Adrenal gland (tissue), 9 donors: ENCODE measurements at regions not wholly inside any gene's neighbourhood (a gene's known extent, or its start where the extent isn't known, plus 50 kb on each side); places are given as distances from the start of the nearest gene placed in this dataset.
"Not testable (repeated sequence)": the region's sequence is repeated elsewhere in the genome, so short reads cannot be mapped to it uniquely, and the experiment has no call there.

Source experiments
- DNase-seq, 7 donors: peaks; one replicate each; pipeline ENCODE4 v3.0.0-alpha.2; 2019 to 2020
- H3K27ac ChIP-seq, 5 donors: fragments of 200-600 bp; sonication (generic) in 4 of 5; 1 replicate in 3 of 5; 2 replicates in 2 of 5; pipeline versions ENCODE4 v1.5.1 to v1.8.0; 2016 to 2020; ENCODE audit warnings: mild to moderate bottlenecking in 1 of 5
- H3K27me3 ChIP-seq: fragments of 200-600 bp; 2 replicates; pipeline ENCODE4 v1.8.0; 2021
- H3K36me3 ChIP-seq, 2 donors: fragments of 200-600 bp; replicated peaks in 1 of 2; 1 replicate in 1 of 2; 2 replicates in 1 of 2; pipeline versions ENCODE4 v1.5.1 to v1.8.0; 2018 to 2022
- H3K4me1 ChIP-seq, 2 donors: fragments of 200-600 bp; replicated peaks in 1 of 2; 1 replicate in 1 of 2; 2 replicates in 1 of 2; pipeline versions ENCODE4 v1.5.1 to v1.8.0; 2018 to 2021
- H3K4me3 ChIP-seq, 4 donors: fragments of 200-600 bp; sonication (generic) in 3 of 4; one replicate each; pipeline ENCODE4 v1.5.1; 2016 to 2018
- H3K9me3 ChIP-seq, 3 donors: fragments of 200-600 bp; sonication (generic) in 1 of 3; replicated peaks in 1 of 3; 1 replicate in 2 of 3; 2 replicates in 1 of 3; pipeline versions ENCODE4 v1.5.1 to v1.8.0; 2016 to 2021
- CTCF ChIP-seq, 6 experiments: fragments of 450-650 bp in 4 of 6; fragments of 200-600 bp in 2 of 6; sonication (generic) in 1 of 6; IDR thresholded peaks; 1 replicate in 5 of 6; 2 replicates in 1 of 6; pipeline versions ENCODE4 v1.5.1 to v1.8.0; 2016 to 2021; ENCODE audit warnings: antibody characterized with exemption in 6 of 6, mild to moderate bottlenecking in 2 of 6, moderate library complexity in 1 of 6
- POLR2A ChIP-seq, 2 donors: fragments of 450-650 bp; IDR thresholded peaks; one replicate each; pipeline ENCODE4 v1.6.1; 2017; ENCODE audit warnings: antibody characterized with exemption in 2 of 2, mild to moderate bottlenecking in 2 of 2, moderate library complexity in 1 of 2
- WGBS, 4 donors: extraction: QIAGEN DNeasy Blood & Tissue Kit in 2 of 4; methylation state at CpG; one replicate each; pipeline versions ENCODE4 v1.1.5 to v1.1.7; 2013 to 2017; 5-methylcytosine and 5-hydroxymethylcytosine counted together
- intact Hi-C, 2 donors: fragments of 100-400 bp; cut with DNase I; formaldehyde crosslinking; loops; one replicate each; pipeline versions ENCODE4 v1.14.1 to v1.15.0; 2022 to 2023
- donor health status: healthy with polysubstance abuse.
- donor health status: Bipolar disorder and iron deficiency.
- donor health status: DM: yes; HTN: yes; CAD: no.
- donor health status: DM: no; HTN: no; CAD: no.
- donor health status: DM: no; HTN: no; CAD: no.

GRCh38 chr1:112855152-112855828, 100.7 kb downstream of the SLC16A1 start:
- TF ChIP-seq POLR2A (IDR thresholded peaks at IDR 0.05) (no peak), CTCF (IDR thresholded peaks at IDR 0.05) (no peak)
- Histone ChIP-seq H3K4me1 (no peaks in the 10 kb centered on the region), H3K4me3 (peak overlapping the region in 1 of 4 donors; percentile 34), H3K27ac (no peak overlapping the region), H3K9me3 (no peaks in the 10 kb centered on the region), H3K27me3 (peaks cover under 1% of the 10 kb centered on the region), H3K36me3 (no peaks in the 10 kb centered on the region)
- 49 to 57% (median 54%) methylated on average over 6 of the region's 6 CpGs for WGBS, 4 donors
- no peak for DNase-seq
- intact Hi-C loops, result no loop called here

DNA sequence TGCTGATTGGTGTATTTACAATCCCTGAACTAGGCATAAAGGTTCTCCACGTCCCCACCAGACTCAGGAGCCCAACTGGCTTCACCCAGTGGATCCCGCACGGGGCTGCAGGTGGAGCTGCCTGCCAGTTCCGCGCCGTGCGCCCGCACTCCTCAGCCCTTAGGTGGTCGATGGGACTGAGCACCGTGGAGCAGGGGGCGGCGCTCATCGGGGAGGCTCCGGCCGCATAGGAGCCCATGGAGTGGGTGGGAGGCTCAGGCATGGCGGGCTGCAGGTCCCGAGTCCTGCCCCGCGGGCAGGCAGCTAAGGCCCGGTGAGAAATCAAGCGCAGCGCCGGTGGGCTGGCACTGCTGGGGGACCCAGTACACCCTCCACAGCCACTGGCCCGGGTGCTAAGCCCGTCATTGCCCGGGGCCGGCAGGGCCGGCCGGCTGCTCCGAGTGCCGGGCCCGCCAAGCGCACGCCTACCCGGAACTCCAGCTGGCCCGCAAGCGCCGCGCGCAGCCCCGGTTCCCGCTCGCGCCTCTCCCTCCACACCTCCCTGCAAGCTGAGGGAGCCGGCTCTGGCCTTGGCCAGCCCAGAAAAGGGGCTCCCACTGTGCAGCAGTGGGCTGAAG, 101.5 kb downstream of the SLC16A1 start:
- H3K9me3 ChIP-seq, intact Hi-C loops, H3K27ac ChIP-seq, H3K4me1 ChIP-seq, H3K36me3 ChIP-seq, DNase-seq, H3K27me3 ChIP-seq: not testable (repeated sequence)
- 23 to 43% (median 26%) methylated on average over 26 to 45 of the region's 45 CpGs for WGBS, 4 donors
- peak overlapping the region in 1 of 4 donors; percentile 34 for H3K4me3 ChIP-seq

GRCh38 chr1:112853915-112854314, 102.1 kb downstream of the SLC16A1 start:
- H3K27ac ChIP-seq, intact Hi-C loops, DNase-seq, H3K4me3 ChIP-seq, H3K9me3 ChIP-seq, H3K27me3 ChIP-seq, H3K4me1 ChIP-seq, H3K36me3 ChIP-seq: not testable (repeated sequence)
- 86 to 95% (median 92%) methylated on average over 4 to 8 of the region's 8 CpGs for WGBS, 4 donors

- DNase-seq, result no peak
- intact Hi-C loops, result no loop called here
- WGBS, 4 donors, result 85 to 98% (median 91%) methylated on average over 2 of the region's 2 CpGs
- Histone ChIP-seq H3K27me3 (peaks cover 4% of the 10 kb centered on the region), H3K27ac (no peak overlapping the region), H3K4me1 (no peaks in the 10 kb centered on the region), H3K4me3 (no peak overlapping the region), H3K36me3 (no peaks in the 10 kb centered on the region), H3K9me3 (no peaks in the 10 kb centered on the region)
- TF ChIP-seq CTCF (IDR thresholded peaks at IDR 0.05), result no peak
- no peak for TF ChIP-seq POLR2A (IDR thresholded peaks at IDR 0.05)
These were observed 103.1 kb downstream of the SLC16A1 start for GRCh38 chr1:112852934-112853333.

GRCh38 chr1:112852276-112852675, 103.7 kb downstream of the SLC16A1 start:
- peaks cover 4% of the 10 kb centered on the region for H3K27me3 ChIP-seq
- no peak overlapping the region for H3K27ac ChIP-seq
- 80 to 89% (median 85%) methylated on average over 10 of the region's 10 CpGs for WGBS, 4 donors
- no peak overlapping the region for H3K4me3 ChIP-seq
- H3K4me1 ChIP-seq, result no peaks in the 10 kb centered on the region
- TF ChIP-seq CTCF (IDR thresholded peaks at IDR 0.05) (no peak), POLR2A (IDR thresholded peaks at IDR 0.05) (no peak)
- H3K9me3 ChIP-seq, result no peaks in the 10 kb centered on the region
- intact Hi-C loops, result no loop called here
- no peak for DNase-seq
- H3K36me3 ChIP-seq, result no peaks in the 10 kb centered on the region
